ENCODE measurements at regions not wholly inside any gene's neighbourhood (a gene's known extent, or its start where the extent isn't known, plus 50 kb on each side); places are given as distances from the start of the nearest gene placed in this dataset.

- Histone ChIP-seq H3K27ac (ENCODE audit: low read depth, low read length) (no peak overlapping the region), H3K36me3 (ENCODE audit: control insufficient read depth in 5 of 5, insufficient read depth in 5 of 5, low read length in 5 of 5) (no peaks in the 10 kb centered on the region), H3K9ac (ENCODE audit: low read length in 5 of 5) (no peak overlapping the region), H3K4me3 (ENCODE audit: low read depth in 1 of 5, low read length in 5 of 5) (no peak overlapping the region), H3K27me3 (ENCODE audit: control insufficient read depth in 5 of 5, insufficient read depth in 4 of 5, low read length in 5 of 5) (peaks cover 0 to 2% (median 0%) of the 10 kb centered on the region in 5 donors), H3K4me1 (ENCODE audit: control insufficient read depth in 5 of 5, insufficient read depth in 5 of 5, low read length in 5 of 5) (no peaks in the 10 kb centered on the region), H3K9me3 (ENCODE audit: control insufficient read depth in 5 of 5, low read length in 5 of 5) (no peaks in the 10 kb centered on the region)
Observed at GRCh38 chr11:82315093-82315492, 418.6 kb downstream of the FAM181B start.

- Histone ChIP-seq H3K9me3 (ENCODE audit: control insufficient read depth in 5 of 5, low read length in 5 of 5) (no peaks in the 10 kb centered on the region), H3K27me3 (ENCODE audit: control insufficient read depth in 5 of 5, insufficient read depth in 4 of 5, low read length in 5 of 5) (no peaks in the 10 kb centered on the region), H3K4me1 (ENCODE audit: control insufficient read depth in 5 of 5, insufficient read depth in 5 of 5, low read length in 5 of 5) (no peaks in the 10 kb centered on the region), H3K27ac (ENCODE audit: low read depth, low read length) (no peak overlapping the region), H3K9ac (ENCODE audit: low read length in 5 of 5) (no peak overlapping the region), H3K36me3 (ENCODE audit: control insufficient read depth in 5 of 5, insufficient read depth in 5 of 5, low read length in 5 of 5) (no peaks in the 10 kb centered on the region), H3K4me3 (ENCODE audit: low read depth in 1 of 5, low read length in 5 of 5) (no peak overlapping the region)
Observed at GRCh38 chr11:82308979-82309378, 424.7 kb downstream of the FAM181B start.

- no peaks in the 10 kb centered on the region for H3K9me3 ChIP-seq (ENCODE audit: control insufficient read depth in 5 of 5, low read length in 5 of 5)
- no peak overlapping the region for H3K9ac ChIP-seq (ENCODE audit: low read length in 5 of 5)
- H3K4me3 ChIP-seq (ENCODE audit: low read depth in 1 of 5, low read length in 5 of 5): no peak overlapping the region
- no peaks in the 10 kb centered on the region for H3K27me3 ChIP-seq (ENCODE audit: control insufficient read depth in 5 of 5, insufficient read depth in 4 of 5, low read length in 5 of 5)
- H3K36me3 ChIP-seq (ENCODE audit: control insufficient read depth in 5 of 5, insufficient read depth in 5 of 5, low read length in 5 of 5): no peaks in the 10 kb centered on the region
- no peak overlapping the region for H3K27ac ChIP-seq (ENCODE audit: low read depth, low read length)
- H3K4me1 ChIP-seq (ENCODE audit: control insufficient read depth in 5 of 5, insufficient read depth in 5 of 5, low read length in 5 of 5): no peaks in the 10 kb centered on the region
Observed at GRCh38 chr11:82305123-82305522, 428.5 kb downstream of the FAM181B start.

- Histone ChIP-seq H3K36me3 (ENCODE audit: control insufficient read depth in 5 of 5, insufficient read depth in 5 of 5, low read length in 5 of 5) (no peaks in the 10 kb centered on the region), H3K4me3 (ENCODE audit: low read depth in 1 of 5, low read length in 5 of 5) (no peak overlapping the region), H3K27ac (ENCODE audit: low read depth, low read length) (no peak overlapping the region), H3K9me3 (ENCODE audit: control insufficient read depth in 5 of 5, low read length in 5 of 5) (no peaks in the 10 kb centered on the region), H3K4me1 (ENCODE audit: control insufficient read depth in 5 of 5, insufficient read depth in 5 of 5, low read length in 5 of 5) (no peaks in the 10 kb centered on the region), H3K27me3 (ENCODE audit: control insufficient read depth in 5 of 5, insufficient read depth in 4 of 5, low read length in 5 of 5) (no peaks in the 10 kb centered on the region), H3K9ac (ENCODE audit: low read length in 5 of 5) (no peak overlapping the region)
Observed at GRCh38 chr11:82303671-82304070, 430.0 kb downstream of the FAM181B start.

- H3K4me3 ChIP-seq (ENCODE audit: low read depth in 1 of 5, low read length in 5 of 5): no peak overlapping the region
- no peak overlapping the region for H3K9ac ChIP-seq (ENCODE audit: low read length in 5 of 5)
- H3K36me3 ChIP-seq (ENCODE audit: control insufficient read depth in 5 of 5, insufficient read depth in 5 of 5, low read length in 5 of 5): no peaks in the 10 kb centered on the region
- H3K27me3 ChIP-seq (ENCODE audit: control insufficient read depth in 5 of 5, insufficient read depth in 4 of 5, low read length in 5 of 5): no peaks in the 10 kb centered on the region
- H3K4me1 ChIP-seq (ENCODE audit: control insufficient read depth in 5 of 5, insufficient read depth in 5 of 5, low read length in 5 of 5): no peaks in the 10 kb centered on the region
- H3K27ac ChIP-seq (ENCODE audit: low read depth, low read length): no peak overlapping the region
- peaks cover 0 to 2% (median 0%) of the 10 kb centered on the region in 5 donors for H3K9me3 ChIP-seq (ENCODE audit: control insufficient read depth in 5 of 5, low read length in 5 of 5)
Observed at GRCh38 chr11:82288471-82288870, 445.2 kb downstream of the FAM181B start.

GRCh38 chr11:82270870-82271269 is 462.8 kb downstream of the FAM181B start:
- H3K4me1 ChIP-seq (ENCODE audit: control insufficient read depth in 5 of 5, insufficient read depth in 5 of 5, low read length in 5 of 5): no peaks in the 10 kb centered on the region
- H3K4me3 ChIP-seq (ENCODE audit: low read depth in 1 of 5, low read length in 5 of 5): no peak overlapping the region
- H3K27ac ChIP-seq (ENCODE audit: low read depth, low read length): no peak overlapping the region
- H3K9ac ChIP-seq (ENCODE audit: low read length in 5 of 5): no peak overlapping the region
- no peaks in the 10 kb centered on the region for H3K36me3 ChIP-seq (ENCODE audit: control insufficient read depth in 5 of 5, insufficient read depth in 5 of 5, low read length in 5 of 5)
- no peaks in the 10 kb centered on the region for H3K27me3 ChIP-seq (ENCODE audit: control insufficient read depth in 5 of 5, insufficient read depth in 4 of 5, low read length in 5 of 5)
- H3K9me3 ChIP-seq (ENCODE audit: control insufficient read depth in 5 of 5, low read length in 5 of 5): no peaks in the 10 kb centered on the region

- no peaks in the 10 kb centered on the region for H3K36me3 ChIP-seq (ENCODE audit: control insufficient read depth in 5 of 5, insufficient read depth in 5 of 5, low read length in 5 of 5)
- no peak overlapping the region for H3K4me3 ChIP-seq (ENCODE audit: low read depth in 1 of 5, low read length in 5 of 5)
- no peaks in the 10 kb centered on the region for H3K9me3 ChIP-seq (ENCODE audit: control insufficient read depth in 5 of 5, low read length in 5 of 5)
Observed at GRCh38 chr11:82268627-82269026, 465.0 kb downstream of the FAM181B start.

GRCh38 chr11:82267186-82267585 is 466.5 kb downstream of the FAM181B start:
- Histone ChIP-seq H3K4me3 (ENCODE audit: low read depth in 1 of 5, low read length in 5 of 5) (no peak overlapping the region), H3K9ac (ENCODE audit: low read length in 5 of 5) (no peak overlapping the region), H3K4me1 (ENCODE audit: control insufficient read depth in 5 of 5, insufficient read depth in 5 of 5, low read length in 5 of 5) (no peaks in the 10 kb centered on the region), H3K27me3 (ENCODE audit: control insufficient read depth in 5 of 5, insufficient read depth in 4 of 5, low read length in 5 of 5) (no peaks in the 10 kb centered on the region), H3K27ac (ENCODE audit: low read depth, low read length) (no peak overlapping the region), H3K36me3 (ENCODE audit: control insufficient read depth in 5 of 5, insufficient read depth in 5 of 5, low read length in 5 of 5) (no peaks in the 10 kb centered on the region), H3K9me3 (ENCODE audit: control insufficient read depth in 5 of 5, low read length in 5 of 5) (no peaks in the 10 kb centered on the region)

More at GRCh38 chr11:82268627-82269026, 465.0 kb downstream of the FAM181B start:
- Histone ChIP-seq H3K4me1 (ENCODE audit: control insufficient read depth in 5 of 5, insufficient read depth in 5 of 5, low read length in 5 of 5) (no peaks in the 10 kb centered on the region), H3K9ac (ENCODE audit: low read length in 5 of 5) (no peak overlapping the region), H3K27me3 (ENCODE audit: control insufficient read depth in 5 of 5, insufficient read depth in 4 of 5, low read length in 5 of 5) (no peaks in the 10 kb centered on the region), H3K27ac (ENCODE audit: low read depth, low read length) (no peak overlapping the region)

- Histone ChIP-seq H3K9ac (ENCODE audit: low read length in 5 of 5) (no peak overlapping the region), H3K9me3 (ENCODE audit: control insufficient read depth in 5 of 5, low read length in 5 of 5) (no peaks in the 10 kb centered on the region), H3K27ac (ENCODE audit: low read depth, low read length) (no peak overlapping the region), H3K36me3 (ENCODE audit: control insufficient read depth in 5 of 5, insufficient read depth in 5 of 5, low read length in 5 of 5) (no peaks in the 10 kb centered on the region), H3K4me3 (ENCODE audit: low read depth in 1 of 5, low read length in 5 of 5) (no peak overlapping the region), H3K27me3 (ENCODE audit: control insufficient read depth in 5 of 5, insufficient read depth in 4 of 5, low read length in 5 of 5) (no peaks in the 10 kb centered on the region), H3K4me1 (ENCODE audit: control insufficient read depth in 5 of 5, insufficient read depth in 5 of 5, low read length in 5 of 5) (no peaks in the 10 kb centered on the region)
Observed at GRCh38 chr11:82261367-82261766, 472.3 kb downstream of the FAM181B start.

- Histone ChIP-seq H3K27ac (ENCODE audit: low read depth, low read length) (no peak overlapping the region), H3K36me3 (ENCODE audit: control insufficient read depth in 5 of 5, insufficient read depth in 5 of 5, low read length in 5 of 5) (no peaks in the 10 kb centered on the region), H3K4me1 (ENCODE audit: control insufficient read depth in 5 of 5, insufficient read depth in 5 of 5, low read length in 5 of 5) (peaks cover 0 to 4% (median 0%) of the 10 kb centered on the region in 5 donors)
Observed at GRCh38 chr11:82250047-82250446, 483.6 kb downstream of the FAM181B start.

GRCh38 chr11:82246926-82247325 is 486.7 kb downstream of the FAM181B start:
- Histone ChIP-seq H3K27ac (ENCODE audit: low read depth, low read length) (no peak overlapping the region), H3K36me3 (ENCODE audit: control insufficient read depth in 5 of 5, insufficient read depth in 5 of 5, low read length in 5 of 5) (no peaks in the 10 kb centered on the region), H3K4me1 (ENCODE audit: control insufficient read depth in 5 of 5, insufficient read depth in 5 of 5, low read length in 5 of 5) (peaks cover 0 to 4% (median 0%) of the 10 kb centered on the region in 5 donors), H3K4me3 (ENCODE audit: low read depth in 1 of 5, low read length in 5 of 5) (no peak overlapping the region), H3K9ac (ENCODE audit: low read length in 5 of 5) (no peak overlapping the region), H3K9me3 (ENCODE audit: control insufficient read depth in 5 of 5, low read length in 5 of 5) (peaks cover 0 to 5% (median 0%) of the 10 kb centered on the region in 5 donors), H3K27me3 (ENCODE audit: control insufficient read depth in 5 of 5, insufficient read depth in 4 of 5, low read length in 5 of 5) (no peaks in the 10 kb centered on the region)

More at GRCh38 chr11:82250047-82250446, 483.6 kb downstream of the FAM181B start:
- Histone ChIP-seq H3K27me3 (ENCODE audit: control insufficient read depth in 5 of 5, insufficient read depth in 4 of 5, low read length in 5 of 5) (no peaks in the 10 kb centered on the region), H3K9ac (ENCODE audit: low read length in 5 of 5) (no peak overlapping the region), H3K4me3 (ENCODE audit: low read depth in 1 of 5, low read length in 5 of 5) (no peak overlapping the region), H3K9me3 (ENCODE audit: control insufficient read depth in 5 of 5, low read length in 5 of 5) (no peaks in the 10 kb centered on the region)

Measured in subcutaneous abdominal adipose tissue (tissue), 5 donors.